NCI-H526 (cell line): ENCODE measurements at regions not wholly inside any gene's neighbourhood (a gene's known extent, or its start where the extent isn't known, plus 50 kb on each side); places are given as distances from the start of the nearest gene placed in this dataset.

Experiments used
- DNase-seq, 2 experiments: peaks; one replicate each; lab custom pipeline; 2025; lab: John Stamatoyannopoulos, UW

- peak; percentile 19 to 73 for DNase-seq
Measured at GRCh38 chr2:134120733-134121630, 132.9 kb upstream of the MGAT5 start.

DNA sequence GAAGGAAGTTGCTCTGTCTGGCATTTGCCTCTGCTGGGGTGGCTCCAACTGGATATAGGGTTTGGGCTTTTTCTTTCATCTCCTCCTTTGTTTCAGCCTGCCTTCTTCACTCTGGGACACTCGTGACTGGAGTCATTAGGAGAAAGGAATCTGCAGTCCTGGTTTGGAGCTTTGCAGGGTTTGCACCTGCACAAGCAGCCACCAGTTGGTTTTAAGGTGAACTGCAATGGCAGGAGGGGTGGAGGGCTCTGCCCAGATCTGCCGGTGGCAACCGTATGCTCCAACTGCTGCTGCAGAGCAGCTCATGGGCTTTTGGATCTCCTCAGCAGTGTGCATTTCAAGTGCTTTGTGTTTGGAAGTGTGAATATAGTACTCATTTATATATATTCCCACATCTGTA, 131.3 kb upstream of the MGAT5 start:
- DNase-seq, result peak; percentile 45 to 67

DNA sequence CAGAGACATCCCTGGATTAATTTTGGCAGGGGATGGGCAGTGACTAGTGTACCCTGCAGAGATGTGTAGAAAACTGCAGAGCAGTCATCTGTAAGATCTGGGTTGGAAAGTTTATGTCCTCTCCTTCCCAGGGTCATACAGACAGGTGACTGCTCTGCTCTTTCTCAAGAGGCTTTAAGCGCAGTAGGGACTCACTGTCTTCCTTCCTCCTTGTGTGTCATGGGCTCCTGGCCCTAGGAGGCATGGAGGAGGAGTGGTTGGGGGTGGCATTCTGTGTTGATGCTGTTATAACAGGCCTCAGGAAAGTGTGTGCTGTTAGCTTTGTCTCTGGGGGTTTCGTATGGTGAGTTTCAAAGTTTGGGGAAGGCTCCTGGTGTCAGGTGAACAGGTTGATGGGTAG, 130.5 kb upstream of the MGAT5 start:
- no peak for DNase-seq

- DNase-seq, result peak in 1 of 2 experiments; percentile 45
Measured at GRCh38 chr2:134124047-134124753, 129.7 kb upstream of the MGAT5 start.

DNA sequence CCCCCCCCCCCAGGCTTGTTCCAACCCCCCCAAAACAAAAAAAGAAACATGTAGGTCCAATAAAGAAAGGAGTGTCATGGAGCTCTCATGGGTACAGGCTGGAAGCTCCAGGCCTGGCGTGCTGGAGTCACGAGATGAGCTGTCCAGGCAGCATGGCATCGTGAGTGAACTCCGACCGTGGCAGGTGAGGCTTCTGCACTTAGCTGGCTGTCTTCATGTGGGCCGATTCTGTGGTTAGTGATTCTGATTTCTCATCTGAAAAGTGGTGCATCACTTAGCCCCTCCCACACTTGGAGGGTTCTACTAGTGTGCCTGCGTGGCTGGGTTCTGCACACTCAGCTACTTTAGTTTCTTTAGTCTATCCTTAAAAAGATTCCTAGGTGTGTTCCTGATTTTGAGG, 126.4 kb upstream of the MGAT5 start:
- no peak for DNase-seq

GRCh38 chr2:134128746-134129145, 125.1 kb upstream of the MGAT5 start:
- no peak for DNase-seq

GRCh38 chr2:134129900-134130537, 123.9 kb upstream of the MGAT5 start:
- DNase-seq, result no peak

GRCh38 chr2:134131681-134132489, 122.0 kb upstream of the MGAT5 start:
- no peak for DNase-seq

DNA sequence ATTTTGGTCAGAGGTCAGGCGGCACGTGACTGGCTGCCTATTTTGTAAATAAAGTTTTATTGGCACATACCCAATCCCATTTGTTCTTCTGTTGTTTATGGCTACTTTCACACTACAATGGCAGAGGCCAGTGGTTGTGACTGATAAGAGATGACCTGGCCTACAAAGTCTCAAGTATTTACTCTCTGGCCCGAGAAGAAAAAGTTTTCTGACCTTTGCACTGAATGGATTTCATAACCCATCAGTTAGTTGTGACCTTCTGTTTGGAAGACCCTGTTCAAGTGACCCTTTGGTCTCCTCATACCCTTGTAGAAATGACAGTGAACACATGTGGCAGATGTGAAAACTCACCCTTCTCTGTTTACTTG, 121.4 kb upstream of the MGAT5 start:
- no peak for DNase-seq

DNA sequence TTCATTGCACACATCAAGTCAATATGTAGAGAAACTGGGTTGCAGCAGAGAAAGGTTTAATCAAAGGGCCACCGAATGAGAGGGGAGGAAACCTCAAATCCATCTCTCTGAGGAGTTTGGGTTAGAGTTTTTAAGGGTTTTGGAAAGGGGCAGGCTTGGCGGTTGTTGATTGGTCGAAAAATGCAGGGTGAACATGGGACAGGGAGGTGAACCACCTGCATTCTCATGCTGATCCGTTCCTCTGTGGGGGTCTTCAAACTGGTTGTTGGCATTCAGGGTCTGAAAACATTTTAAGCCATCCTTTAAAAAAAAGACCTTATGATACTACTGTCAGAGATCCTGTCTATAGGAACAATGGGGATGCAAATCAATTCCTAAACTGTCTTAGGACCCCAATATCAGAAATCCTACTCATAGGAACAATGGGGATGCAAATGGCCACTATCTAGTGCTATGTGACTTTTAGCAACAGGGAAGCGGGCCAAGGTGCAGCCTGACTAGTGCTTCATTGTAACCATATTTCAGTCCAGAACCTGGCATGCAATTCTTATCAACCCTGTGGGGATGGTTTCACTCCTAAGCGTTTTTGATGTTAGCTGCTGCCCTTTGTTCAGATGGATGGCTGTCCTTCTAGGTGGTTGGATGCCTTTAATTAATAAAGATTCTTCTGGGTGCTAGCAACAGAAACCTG, 120.1 kb upstream of the MGAT5 start:
- DNase-seq, result no peak

- no peak for DNase-seq
Measured at GRCh38 chr2:134134313-134134706, 119.6 kb upstream of the MGAT5 start.

GRCh38 chr2:134134827-134135226, 119.0 kb upstream of the MGAT5 start:
- no peak for DNase-seq

DNA sequence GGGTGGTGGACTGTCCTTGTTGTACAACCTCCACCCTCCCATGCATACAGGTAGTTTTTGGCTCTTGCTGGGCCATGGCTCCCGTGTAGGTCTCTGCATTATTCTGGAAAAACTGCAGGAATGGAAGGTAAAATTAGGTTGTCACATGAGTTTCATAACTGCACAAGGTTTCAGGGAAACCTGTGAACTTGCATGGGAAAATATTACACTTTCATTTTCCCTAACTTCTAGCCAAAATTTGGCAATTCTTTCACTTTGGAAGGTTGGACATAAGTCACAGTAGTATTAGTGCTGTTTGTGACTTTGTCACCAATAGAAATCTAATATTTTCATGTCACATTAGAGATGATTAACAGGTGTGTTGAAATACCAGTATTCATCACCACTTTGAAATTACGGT, 118.1 kb upstream of the MGAT5 start:
- DNase-seq, result no peak

DNA sequence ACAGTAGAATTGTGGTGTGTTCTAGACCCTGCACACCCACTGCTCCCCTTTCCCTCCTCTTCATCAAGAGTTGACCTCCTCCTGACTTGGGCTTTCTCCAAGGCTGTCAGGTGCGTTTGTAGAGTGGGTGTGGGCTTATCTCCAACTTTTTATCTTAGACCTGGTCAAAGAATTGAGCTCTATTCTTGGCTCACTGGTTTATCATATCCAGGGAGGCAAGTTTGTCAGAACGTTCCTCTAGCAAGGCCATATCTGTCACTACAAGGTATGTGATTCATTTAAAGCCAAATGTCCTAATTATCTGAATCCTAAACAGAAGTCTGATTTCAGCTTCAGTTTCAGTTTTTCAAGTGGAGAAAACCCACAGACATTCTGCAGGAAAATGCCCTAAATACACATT, 117.1 kb upstream of the MGAT5 start:
- DNase-seq, result no peak

- DNase-seq, result no peak
Measured at GRCh38 chr2:134137182-134137611, 116.7 kb upstream of the MGAT5 start.

- DNase-seq, result no peak
Measured at GRCh38 chr2:134138115-134138514, 115.8 kb upstream of the MGAT5 start.

GRCh38 chr2:134139611-134140010, 114.3 kb upstream of the MGAT5 start:
- DNase-seq, result no peak

DNA sequence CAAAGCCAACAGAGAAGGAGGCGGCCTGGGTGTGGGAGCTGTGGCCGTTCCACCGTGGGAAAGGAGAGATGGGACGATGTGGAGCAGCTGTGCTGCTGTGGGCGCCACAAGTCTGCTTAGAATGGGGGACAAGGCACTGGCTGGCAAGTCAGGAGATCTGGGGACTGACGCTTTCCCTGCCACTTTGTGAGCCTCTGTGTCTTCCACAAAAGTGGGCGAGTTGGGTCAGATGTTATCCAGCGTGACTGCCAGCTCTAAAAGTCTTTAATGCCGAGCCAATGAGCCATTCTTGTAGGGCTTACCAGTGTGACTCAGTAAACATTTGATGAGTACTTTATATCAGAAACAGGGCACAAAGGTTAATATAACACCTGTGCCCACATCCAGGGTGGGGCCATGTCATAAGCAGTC, 113.6 kb upstream of the MGAT5 start:
- DNase-seq, result no peak

DNA sequence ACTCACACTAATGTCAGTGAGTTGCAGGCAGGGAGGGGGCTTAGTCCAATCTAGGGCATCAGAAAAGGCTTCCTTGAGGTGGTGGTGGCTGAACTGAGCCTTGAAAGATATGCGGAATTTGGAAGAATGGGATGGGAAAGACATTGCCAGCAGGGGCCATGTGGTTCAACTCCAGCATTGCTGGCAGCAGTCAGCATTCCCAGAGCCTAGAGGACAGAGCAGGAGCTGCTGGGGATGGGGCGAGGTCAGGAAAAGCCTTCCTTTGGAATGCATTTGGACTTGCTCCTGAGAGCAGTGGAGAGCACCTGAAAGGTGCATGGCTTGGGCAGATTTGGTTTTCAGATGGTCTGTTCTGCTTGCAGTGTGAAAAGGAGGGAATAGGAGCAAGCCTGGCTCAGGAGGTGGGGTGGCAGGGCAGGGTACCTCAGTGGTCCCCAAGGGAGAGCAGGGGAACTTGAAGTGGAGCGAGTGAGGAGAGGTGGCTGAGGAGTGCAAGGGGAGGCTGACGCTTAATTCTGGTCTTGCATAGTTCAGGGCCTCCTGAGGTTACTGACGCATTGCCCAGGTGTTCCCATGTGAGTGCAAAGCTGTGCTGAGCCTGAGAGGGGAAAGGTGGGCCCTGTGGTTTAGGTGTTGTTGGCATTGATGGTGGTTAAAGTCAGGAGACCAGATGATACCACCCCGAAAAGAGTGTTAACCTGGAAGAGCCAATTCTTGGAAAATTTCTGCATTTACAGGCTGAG, 112.1 kb upstream of the MGAT5 start:
- DNase-seq, result no peak

DNA sequence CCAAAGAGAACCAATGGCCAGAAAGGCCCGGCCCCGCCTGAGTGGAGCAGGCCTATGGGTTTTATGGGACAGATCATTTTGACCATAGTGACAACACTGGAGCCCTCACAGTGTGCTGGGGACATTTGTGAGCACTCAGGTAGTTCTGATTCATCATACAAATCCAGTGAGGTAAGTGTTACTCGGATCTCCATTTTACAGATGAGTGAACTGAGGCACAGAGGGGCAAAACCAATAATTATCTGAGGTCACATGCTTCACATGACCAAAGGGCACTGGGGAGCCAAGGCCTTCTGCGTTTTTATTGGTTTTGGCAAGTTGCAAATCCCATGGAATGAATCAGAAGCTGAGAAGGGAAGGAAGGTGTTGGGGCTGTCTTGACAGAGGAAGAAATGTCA, 111.5 kb upstream of the MGAT5 start:
- DNase-seq, result no peak

- no peak for DNase-seq
Measured at GRCh38 chr2:134142903-134143302, 111.0 kb upstream of the MGAT5 start.
